Neural progenitor cell (in vitro differentiated cells): ENCODE measurements at regions not wholly inside any gene's neighbourhood (a gene's known extent, or its start where the extent isn't known, plus 50 kb on each side); places are given as distances from the start of the nearest gene placed in this dataset.

ENCODE experiments used
- DNase-seq: peaks from one replicate; pipeline ENCODE4 v3.0.0-alpha.2; 2016; ENCODE audit warnings: low spot score
- H2AFZ ChIP-seq: fragments of 200-600 bp; sonication (generic); replicated peaks from 2 replicates; pipeline ENCODE4 v1.6.1; 2016; ENCODE audit warnings: antibody characterized with exemption
- H3F3A ChIP-seq: fragments of 200-600 bp; sonication (generic); 2 replicates; pipeline ENCODE4 v1.6.1; 2016; ENCODE audit warnings: antibody characterized with exemption, low read depth
- H3K27ac ChIP-seq: fragments of 200-600 bp; sonication (generic); 2 replicates; pipeline ENCODE4 v1.5.1; 2016; ENCODE audit warnings: mild to moderate bottlenecking
- H3K27me3 ChIP-seq: fragments of 200-600 bp; sonication (generic); 2 replicates; pipeline ENCODE4 v1.6.1; 2016; ENCODE audit warnings: mild to moderate bottlenecking, moderate library complexity
- H3K36me3 ChIP-seq: fragments of 200-600 bp; sonication (generic); 2 replicates; pipeline ENCODE4 v1.5.1; 2016
- H3K4me1 ChIP-seq: fragments of 200-600 bp; sonication (generic); 2 replicates; pipeline ENCODE4 v1.6.1; 2016; ENCODE audit warnings: mixed run types
- H3K4me2 ChIP-seq: fragments of 200-600 bp; sonication (generic); 2 replicates; pipeline ENCODE4 v1.6.1; 2016
- H3K4me3 ChIP-seq: fragments of 200-600 bp; sonication (generic); 2 replicates; pipeline ENCODE4 v1.5.1; 2016
- H3K79me2 ChIP-seq: fragments of 200-600 bp; sonication (generic); 2 replicates; pipeline ENCODE4 v1.6.1; 2016; ENCODE audit warnings: low read depth
- H3K9ac ChIP-seq: fragments of 200-600 bp; sonication (generic); 2 replicates; pipeline ENCODE4 v1.6.1; 2016
- H3K9me3 ChIP-seq: fragments of 200-600 bp; sonication (generic); 2 replicates; pipeline ENCODE4 v1.5.1; 2016; ENCODE audit warnings: low read depth
- H4K20me1 ChIP-seq: fragments of 200-600 bp; sonication (generic); 2 replicates; pipeline ENCODE4 v1.6.1; 2016; ENCODE audit warnings: low read depth
- H3K27ac Mint-ChIP-seq: 3 replicates; pipeline ENCODE4 v1.8.0; 2021; ENCODE audit warnings: mixed read lengths
- H3K27me3 Mint-ChIP-seq: 2 replicates; pipeline ENCODE4 v1.8.0; 2022; ENCODE audit warnings: low read depth, mild to moderate bottlenecking, inconsistent platforms, moderate library complexity, mixed read lengths; ENCODE audit not compliant: insufficient read depth
- H3K36me3 Mint-ChIP-seq: 3 replicates; pipeline ENCODE4 v1.8.0; 2021; ENCODE audit warnings: mixed read lengths
- H3K4me1 Mint-ChIP-seq: 3 replicates; pipeline ENCODE4 v1.8.0; 2021; ENCODE audit warnings: mixed read lengths
- H3K4me3 Mint-ChIP-seq: 3 replicates; pipeline ENCODE4 v1.8.0; 2021; ENCODE audit warnings: mild to moderate bottlenecking, moderate library complexity, mixed read lengths
- H3K9me3 Mint-ChIP-seq: 3 replicates; pipeline ENCODE4 v1.8.0; 2020; ENCODE audit warnings: mixed read lengths
- CTCF ChIP-seq: fragments of 200-600 bp; sonication (generic); IDR thresholded peaks from 2 replicates; pipeline ENCODE4 v1.5.1; 2017; ENCODE audit warnings: antibody characterized with exemption, mild to moderate bottlenecking
- EZH2 ChIP-seq: fragments of 200-600 bp; sonication (generic); IDR thresholded peaks from 2 replicates; pipeline ENCODE4 v1.6.1; 2017; ENCODE audit warnings: antibody characterized with exemption, mild to moderate bottlenecking, moderate library complexity
- EZH2phosphoT487 ChIP-seq: fragments of 200-600 bp; sonication (generic); IDR thresholded peaks from 2 replicates; pipeline ENCODE4 v1.6.1; 2017; ENCODE audit warnings: antibody characterized with exemption

GRCh38 chrX:88853925-88854324 lies 106.9 kb downstream of the CPXCR1 start:
- Histone ChIP-seq H3K9ac (no peak overlapping the region), H3K4me2 (no peak overlapping the region), H3K9me3 (peaks cover 6% of the 10 kb centered on the region), H3K36me3 (no peaks in the 10 kb centered on the region), H3K27ac (no peak overlapping the region), H3K27me3 (no peaks in the 10 kb centered on the region), H3F3A (no peaks in the 10 kb centered on the region), H3K4me1 (no peaks in the 10 kb centered on the region), H3K79me2 (no peaks in the 10 kb centered on the region), H4K20me1 (no peaks in the 10 kb centered on the region), H3K4me3 (no peak overlapping the region), H2AFZ (no peak overlapping the region)
- peaks cover 27% of the 10 kb centered on the region for H3K9me3 Mint-ChIP-seq
- peaks cover 5% of the 10 kb centered on the region for H3K27me3 Mint-ChIP-seq
- no peak overlapping the region for H3K27ac Mint-ChIP-seq
- no peaks in the 10 kb centered on the region for H3K4me1 Mint-ChIP-seq
- H3K4me3 Mint-ChIP-seq = no peak overlapping the region
- H3K36me3 Mint-ChIP-seq = peaks cover 4% of the 10 kb centered on the region
- TF ChIP-seq CTCF (no peak), EZH2phosphoT487 (no peak), EZH2 (no peak)
- no peak for DNase-seq

- no peak overlapping the region for H3K9ac ChIP-seq
- TF ChIP-seq EZH2phosphoT487 = no peak
- no peak for TF ChIP-seq EZH2
- no peak for TF ChIP-seq CTCF
- no peaks in the 10 kb centered on the region for H3K79me2 ChIP-seq
- H3K27ac ChIP-seq = no peak overlapping the region
- H3K36me3 ChIP-seq = no peaks in the 10 kb centered on the region
- H3K4me2 ChIP-seq = no peak overlapping the region
- H3K9me3 ChIP-seq = no peaks in the 10 kb centered on the region
- H3K36me3 Mint-ChIP-seq = no peaks in the 10 kb centered on the region
- H3K4me3 Mint-ChIP-seq = no peak overlapping the region
- H3K4me1 Mint-ChIP-seq = peaks cover 2% of the 10 kb centered on the region
- peaks cover under 1% of the 10 kb centered on the region for H3K9me3 Mint-ChIP-seq
- peaks cover under 1% of the 10 kb centered on the region for H3K27me3 Mint-ChIP-seq
- DNase-seq = no peak
- H3K27ac Mint-ChIP-seq = no peak overlapping the region
- no peak overlapping the region for H3K4me3 ChIP-seq
- H3F3A ChIP-seq = no peaks in the 10 kb centered on the region
- H2AFZ ChIP-seq = no peak overlapping the region
- no peaks in the 10 kb centered on the region for H4K20me1 ChIP-seq
- no peaks in the 10 kb centered on the region for H3K4me1 ChIP-seq
- no peaks in the 10 kb centered on the region for H3K27me3 ChIP-seq
Observed at GRCh38 chrX:88863726-88864125, 116.7 kb downstream of the CPXCR1 start.

GRCh38 chrX:88865634-88866033 lies 118.6 kb downstream of the CPXCR1 start:
- no peaks in the 10 kb centered on the region for H3K27me3 Mint-ChIP-seq
- H3K27me3 ChIP-seq = no peaks in the 10 kb centered on the region
- no peaks in the 10 kb centered on the region for H4K20me1 ChIP-seq
- no peaks in the 10 kb centered on the region for H3F3A ChIP-seq
- DNase-seq = no peak
- no peak overlapping the region for H3K4me3 Mint-ChIP-seq
- TF ChIP-seq EZH2phosphoT487 = no peak
- no peak for TF ChIP-seq EZH2
- TF ChIP-seq CTCF = no peak
- no peaks in the 10 kb centered on the region for H3K9me3 ChIP-seq
- no peak overlapping the region for H3K27ac ChIP-seq
- H2AFZ ChIP-seq = no peak overlapping the region
- no peaks in the 10 kb centered on the region for H3K36me3 Mint-ChIP-seq
- no peak overlapping the region for H3K4me3 ChIP-seq
- H3K79me2 ChIP-seq = no peaks in the 10 kb centered on the region
- no peak overlapping the region for H3K4me2 ChIP-seq
- H3K9ac ChIP-seq = no peak overlapping the region
- no peak overlapping the region for H3K27ac Mint-ChIP-seq
- no peaks in the 10 kb centered on the region for H3K4me1 ChIP-seq
- H3K36me3 ChIP-seq = no peaks in the 10 kb centered on the region
- peaks cover 2% of the 10 kb centered on the region for H3K4me1 Mint-ChIP-seq
- H3K9me3 Mint-ChIP-seq = no peaks in the 10 kb centered on the region
